A549 (cell line): ENCODE measurements at regions not wholly inside any gene's neighbourhood (a gene's known extent, or its start where the extent isn't known, plus 50 kb on each side); places are given as distances from the start of the nearest gene placed in this dataset.

Source experiments
- ATAC-seq, 2 experiments: fragments of 200-7000 bp in 1 of 2; fragments of >200 bp in 1 of 2; cut with Nextera tagmentation in 1 of 2; cut with Tn5 transposase in 1 of 2; 3 replicates each; pipeline versions ENCODE4 v1.8.0 to v1.9.1; 2018 to 2020; ENCODE audit warnings: mild to moderate bottlenecking in 1 of 2, moderate library complexity in 1 of 2
- CTCF ChIA-PET: fragments of 300-600 bp; sonication (Branson Sonifier 250); formaldehyde crosslinking; extraction: SDS; loops from one replicate; lab custom pipeline; 2021; ENCODE audit warnings: antibody characterized with exemption, inconsistent platforms; lab: Yijun Ruan, JAX
- POLR2A ChIA-PET: fragments of 350-600 bp; formaldehyde crosslinking; extraction: SDS; loops from one replicate; lab custom pipeline; 2021; ENCODE audit warnings: antibody characterized with exemption, inconsistent platforms; lab: Yijun Ruan, JAX
- DNase-seq, 2 experiments: peaks; one replicate each; pipeline versions ENCODE4 v3.0.0 to v3.0.0-alpha.2; 2011 to 2016; ENCODE audit warnings: low read depth in 1 of 2, low spot score in 1 of 2
- FAIRE-seq: peaks from 2 replicates; lab custom pipeline; 2011; peaks lifted over from hg19 to GRCh38; lab: Jason Lieb, UNC
- H3K27ac ChIP-seq, 2 experiments: fragments of >200 bp; sonication (Bioruptor Twin); formaldehyde crosslinking; 3 replicates each; pipeline ENCODE4 v1.5.1; 2016 to 2017
- H3K4me1 ChIP-seq: fragments of >200 bp; sonication (Bioruptor Twin); formaldehyde crosslinking; 3 replicates; pipeline ENCODE4 v1.6.1; 2016
- H3K4me2 ChIP-seq: fragments of >200 bp; sonication (Bioruptor Twin); formaldehyde crosslinking; 3 replicates; pipeline ENCODE4 v1.6.1; 2016
- H3K4me3 ChIP-seq: fragments of >200 bp; sonication (Bioruptor Twin); formaldehyde crosslinking; 3 replicates; pipeline ENCODE4 v1.5.1; 2016
- H3K9me3 ChIP-seq: fragments of >200 bp; sonication (Bioruptor Twin); formaldehyde crosslinking; 3 replicates; pipeline ENCODE4 v1.6.1; 2016
- ATOH8 ChIP-seq: fragments of 250-450 bp; sonication (Bioruptor Pico); IDR thresholded peaks from 2 replicates; pipeline ENCODE4 v1.5.0; 2020; ENCODE audit warnings: low read depth, mild to moderate bottlenecking, moderate library complexity
- BCL3 ChIP-seq: fragments of >200 bp; sonication (Bioruptor Twin); formaldehyde crosslinking; IDR thresholded peaks from 3 replicates; pipeline ENCODE4 v1.6.1; 2016
- CBX2 ChIP-seq: fragments of 200-600 bp; sonication (generic); IDR thresholded peaks from 2 replicates; pipeline ENCODE4 v1.6.1; 2016; ENCODE audit warnings: low read depth, mild to moderate bottlenecking, borderline replicate concordance
- CBX8 ChIP-seq: fragments of 200-600 bp; sonication (generic); IDR thresholded peaks from 2 replicates; pipeline ENCODE4 v1.6.1; 2016
- CEBPB ChIP-seq, 2 experiments: fragments of >200 bp in 1 of 2; sonication (Bioruptor Twin) in 1 of 2; formaldehyde crosslinking in 1 of 2; IDR thresholded peaks; 2 replicates each; pipeline ENCODE4 v1.6.1; 2012 to 2016
- CHD4 ChIP-seq: fragments of 200-600 bp; sonication (generic); IDR thresholded peaks from 2 replicates; pipeline ENCODE4 v1.6.1; 2016; ENCODE audit warnings: antibody characterized with exemption, mild to moderate bottlenecking, borderline replicate concordance
- CTCF ChIP-seq: fragments of >200 bp; sonication (Bioruptor Twin); formaldehyde crosslinking; IDR thresholded peaks from 3 replicates; pipeline ENCODE4 v1.5.1; 2016
- E2F6 ChIP-seq: IDR thresholded peaks from 2 replicates; pipeline ENCODE4 v1.6.1; 2012; ENCODE audit warnings: low read depth, borderline replicate concordance
- EHMT2 ChIP-seq: fragments of 200-600 bp; sonication (generic); IDR thresholded peaks from 2 replicates; pipeline ENCODE4 v1.6.1; 2016; ENCODE audit warnings: antibody characterized with exemption, low read depth, mild to moderate bottlenecking, moderate library complexity
- ELK1 ChIP-seq: fragments of 150-350 bp; IDR thresholded peaks from 2 replicates; pipeline ENCODE4 v1.6.1; 2014; ENCODE audit warnings: low read depth, mild to moderate bottlenecking, low read length
- ESRRA ChIP-seq: fragments of 150-350 bp; IDR thresholded peaks from 2 replicates; pipeline ENCODE4 v1.6.1; 2014; ENCODE audit warnings: mild to moderate bottlenecking, low read length, borderline replicate concordance
- FOSL2 ChIP-seq, 2 experiments: fragments of 450-650 bp in 1 of 2; fragments of >200 bp in 1 of 2; sonication (Bioruptor Twin) in 1 of 2; formaldehyde crosslinking; IDR thresholded peaks; 2 replicates each; pipeline versions ENCODE4 v1.5.0 to v1.6.1; 2016 to 2020; ENCODE audit warnings: mild to moderate bottlenecking in 1 of 2, moderate library complexity in 1 of 2
- FOXS1 ChIP-seq: fragments of 250-450 bp; sonication (Bioruptor Pico); IDR thresholded peaks from 2 replicates; pipeline ENCODE4 v1.5.0; 2020; ENCODE audit warnings: mild to moderate bottlenecking, moderate library complexity
- GATA3 ChIP-seq: IDR thresholded peaks from 2 replicates; pipeline ENCODE4 v1.6.1; 2012; ENCODE audit warnings: borderline replicate concordance
- HDAC2 ChIP-seq: fragments of 200-600 bp; sonication (generic); IDR thresholded peaks from 2 replicates; pipeline ENCODE4 v1.6.1; 2016
- HOXB13 ChIP-seq: fragments of 250-450 bp; sonication (Bioruptor Pico); IDR thresholded peaks from 2 replicates; pipeline ENCODE4 v1.5.0; 2020; ENCODE audit warnings: low read depth, mild to moderate bottlenecking, moderate library complexity
- JUN ChIP-seq, 2 experiments: fragments of >200 bp; sonication (Bioruptor Twin); formaldehyde crosslinking; IDR thresholded peaks; 2 replicates in 1 of 2; 3 replicates in 1 of 2; pipeline ENCODE4 v1.6.1; 2016 to 2017
- JUNB ChIP-seq: fragments of >200 bp; sonication (Bioruptor Twin); formaldehyde crosslinking; IDR thresholded peaks from 2 replicates; pipeline ENCODE4 v1.6.1; 2016
- MAFK ChIP-seq: fragments of 450-650 bp; IDR thresholded peaks from 2 replicates; pipeline ENCODE4 v1.6.1; 2014; ENCODE audit not compliant: partially characterized antibody
- MAX ChIP-seq: IDR thresholded peaks from 2 replicates; pipeline ENCODE4 v1.6.1; 2012
- MAZ ChIP-seq: fragments of 150-350 bp; IDR thresholded peaks from 2 replicates; pipeline ENCODE4 v1.6.1; 2014; ENCODE audit warnings: antibody characterized with exemption, low read depth, low read length, borderline replicate concordance
- NFE2L2 ChIP-seq: fragments of 150-350 bp; conservative IDR thresholded peaks from 2 replicates; pipeline ENCODE4 v1.6.1; 2014; ENCODE audit warnings: low read length
- NR3C1 ChIP-seq: fragments of >200 bp; sonication (Bioruptor Twin); formaldehyde crosslinking; IDR thresholded peaks from 3 replicates; pipeline ENCODE4 v1.6.1; 2017
- PHF8 ChIP-seq: fragments of 200-600 bp; sonication (generic); IDR thresholded peaks from 2 replicates; pipeline ENCODE4 v1.6.1; 2016; ENCODE audit warnings: low read depth, mild to moderate bottlenecking, antibody characterized with exemption, moderate library complexity, borderline replicate concordance
- POLR2A ChIP-seq: IDR thresholded peaks from 2 replicates; pipeline ENCODE4 v1.6.1; 2012; ENCODE audit warnings: mild to moderate bottlenecking, low read length
- POLR2AphosphoS2 ChIP-seq: conservative IDR thresholded peaks from 2 replicates; pipeline ENCODE4 v1.6.1; 2012; ENCODE audit warnings: low read length, improper control_type of control experiment, inconsistent platforms
- RFX5 ChIP-seq: fragments of 450-650 bp; IDR thresholded peaks from 2 replicates; pipeline ENCODE4 v1.7.1; 2014; ENCODE audit warnings: antibody characterized with exemption, mild to moderate bottlenecking, moderate library complexity
- RNF2 ChIP-seq: fragments of 200-600 bp; sonication (generic); IDR thresholded peaks from 2 replicates; pipeline ENCODE4 v1.6.1; 2016; ENCODE audit warnings: low read depth, mild to moderate bottlenecking, antibody characterized with exemption, moderate library complexity, borderline replicate concordance
- SMC3 ChIP-seq: fragments of >200 bp; sonication (Bioruptor Twin); formaldehyde crosslinking; IDR thresholded peaks from 3 replicates; pipeline ENCODE4 v1.6.1; 2018; ENCODE audit warnings: inconsistent platforms
- TFCP2L1 ChIP-seq: fragments of 250-450 bp; sonication (Bioruptor Pico); IDR thresholded peaks from 2 replicates; pipeline ENCODE4 v1.5.0; 2021; ENCODE audit warnings: mild to moderate bottlenecking
- TP53 ChIP-seq: fragments of 250-450 bp; sonication (Bioruptor Pico); IDR thresholded peaks from 2 replicates; pipeline ENCODE4 v1.5.0; 2021; ENCODE audit warnings: mild to moderate bottlenecking, moderate library complexity
- USF2 ChIP-seq: fragments of 450-650 bp; IDR thresholded peaks from 2 replicates; pipeline ENCODE4 v1.6.1; 2014; ENCODE audit warnings: antibody characterized with exemption
- ZFP36 ChIP-seq: fragments of 450-650 bp; IDR thresholded peaks from 2 replicates; pipeline ENCODE4 v1.6.1; 2014; ENCODE audit warnings: borderline replicate concordance; ENCODE audit not compliant: partially characterized antibody
- ZNF302 ChIP-seq: fragments of 250-450 bp; sonication (Bioruptor Pico); IDR thresholded peaks from 2 replicates; pipeline ENCODE4 v1.9.0; 2021; ENCODE audit warnings: inconsistent platforms, mild to moderate bottlenecking, moderate library complexity
- WGBS: methylation state at CpG from one replicate; pipeline ENCODE4 v1.1.6; 2017; ENCODE audit errors: missing lambda C conversion rate; 5-methylcytosine and 5-hydroxymethylcytosine counted together

GRCh38 chr18:8960740-8961657 lies 141.5 kb upstream of the NDUFV2 start:
- 2% methylated on average over 10 of the region's 10 CpGs for WGBS
- ATAC-seq (peak; percentile 94 to 95), FAIRE-seq (peak; percentile 68), DNase-seq (peak; percentile 63 to 71)
- peak overlapping the region; percentile 82 for H3K4me2 ChIP-seq
- peaks cover 21% of the 10 kb centered on the region; the same call in 1 of the 3 replicates for H3K9me3 ChIP-seq
- ChIA-PET POLR2A (no interaction called here), CTCF (interaction anchor here (1.1 kb wide), 1 partner anchor 10 kb away, joined by 3 read pairs; no protein-coding TSS in a partner anchor)
- H3K27ac ChIP-seq, result peak overlapping the region; percentile 86 to 94
- H3K4me1 ChIP-seq, result peaks cover 31% of the 10 kb centered on the region
- H3K4me3 ChIP-seq, result no peak overlapping the region; the same call in 2 of the 3 replicates
- TF ChIP-seq RFX5, result no peak
- TF ChIP-seq ATOH8, result no peak
- peak; percentile 77 for TF ChIP-seq MAFK
- no peak for TF ChIP-seq HOXB13
- no peak for TF ChIP-seq POLR2A
- TF ChIP-seq PHF8, result no peak
- TF ChIP-seq JUN (IDR thresholded peaks at IDR 0.05), result peak in 1 of 2 experiments; percentile 35; a peak in 1 of 5 replicates
- TF ChIP-seq FOSL2 (IDR thresholded peaks at IDR 0.05), result peak; percentile 79
- peak; percentile 83 for TF ChIP-seq FOSL2 (CRISPR knock-in tag; IDR thresholded peaks at IDR 0.05)
- peak in 1 of 2 experiments; percentile 67; a peak in 2 of 4 replicates for TF ChIP-seq CEBPB (IDR thresholded peaks at IDR 0.05)
- no peak for TF ChIP-seq CBX8
- TF ChIP-seq CBX2, result no peak
- TF ChIP-seq E2F6, result no peak
- TF ChIP-seq HDAC2, result no peak
- no peak for TF ChIP-seq MAZ
- no peak for TF ChIP-seq EHMT2
- TF ChIP-seq POLR2AphosphoS2, result no peak
- TF ChIP-seq SMC3, result no peak
- no peak for TF ChIP-seq FOXS1 (CRISPR knock-in tag)
- no peak for TF ChIP-seq TP53 (CRISPR knock-in tag)
- TF ChIP-seq NR3C1, result no peak
- peak; percentile 86; the same call in 1 of the 2 replicates for TF ChIP-seq GATA3
- TF ChIP-seq NFE2L2, result no peak
- TF ChIP-seq MAX, result 0 out of 2 replicates have a peak, but pooled peaks have one; percentile 19
- TF ChIP-seq ELK1, result no peak
- no peak for TF ChIP-seq CTCF
- TF ChIP-seq ESRRA, result no peak
- TF ChIP-seq RNF2, result no peak
- no peak for TF ChIP-seq USF2
- no peak; the same call in 2 of the 3 replicates for TF ChIP-seq BCL3
- TF ChIP-seq CHD4, result no peak
- TF ChIP-seq JUNB, result peak; percentile 83
- no peak for TF ChIP-seq ZFP36
- TF ChIP-seq ZNF302 (CRISPR knock-in tag), result no peak
- TF ChIP-seq TFCP2L1 (CRISPR knock-in tag), result no peak
